GM19372 (cell line): ENCODE measurements at regions not wholly inside any gene's neighbourhood (a gene's known extent, or its start where the extent isn't known, plus 50 kb on each side); places are given as distances from the start of the nearest gene placed in this dataset.
"Not testable (repeated sequence)": the region's sequence is repeated elsewhere in the genome, so short reads cannot be mapped to it uniquely, and the experiment has no call there.

ENCODE experiments used
- ATAC-seq: cut with Tn5 transposase; IDR thresholded peaks from one replicate; pipeline ENCODE4 v1.9.1; 2021; ENCODE audit warnings: mild to moderate bottlenecking, low read depth, moderate library complexity; ENCODE audit not compliant: unreplicated experiment

GRCh38 chr7:86592185-86592584 lies 51.5 kb upstream of the GRM3 start:
- ATAC-seq: no peak

DNA sequence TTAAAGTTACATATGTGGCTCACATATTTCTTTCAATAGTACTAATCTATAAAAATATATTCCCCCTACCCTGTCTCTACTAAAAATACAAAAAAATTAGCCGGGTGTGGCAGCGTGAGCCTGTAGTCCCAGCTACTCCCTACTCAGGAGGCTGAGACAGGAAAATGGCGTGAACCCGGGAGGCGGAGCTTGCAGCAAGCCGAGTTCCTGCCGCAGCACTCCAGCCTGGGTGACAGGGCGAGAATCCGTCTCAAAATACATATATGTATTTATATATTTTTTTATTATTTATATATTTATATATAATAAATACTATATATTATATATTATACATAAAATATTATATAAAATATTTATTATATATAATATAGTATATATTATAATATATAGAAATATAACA lies 69.7 kb upstream of the GRM3 start:
- ATAC-seq: no peak

DNA sequence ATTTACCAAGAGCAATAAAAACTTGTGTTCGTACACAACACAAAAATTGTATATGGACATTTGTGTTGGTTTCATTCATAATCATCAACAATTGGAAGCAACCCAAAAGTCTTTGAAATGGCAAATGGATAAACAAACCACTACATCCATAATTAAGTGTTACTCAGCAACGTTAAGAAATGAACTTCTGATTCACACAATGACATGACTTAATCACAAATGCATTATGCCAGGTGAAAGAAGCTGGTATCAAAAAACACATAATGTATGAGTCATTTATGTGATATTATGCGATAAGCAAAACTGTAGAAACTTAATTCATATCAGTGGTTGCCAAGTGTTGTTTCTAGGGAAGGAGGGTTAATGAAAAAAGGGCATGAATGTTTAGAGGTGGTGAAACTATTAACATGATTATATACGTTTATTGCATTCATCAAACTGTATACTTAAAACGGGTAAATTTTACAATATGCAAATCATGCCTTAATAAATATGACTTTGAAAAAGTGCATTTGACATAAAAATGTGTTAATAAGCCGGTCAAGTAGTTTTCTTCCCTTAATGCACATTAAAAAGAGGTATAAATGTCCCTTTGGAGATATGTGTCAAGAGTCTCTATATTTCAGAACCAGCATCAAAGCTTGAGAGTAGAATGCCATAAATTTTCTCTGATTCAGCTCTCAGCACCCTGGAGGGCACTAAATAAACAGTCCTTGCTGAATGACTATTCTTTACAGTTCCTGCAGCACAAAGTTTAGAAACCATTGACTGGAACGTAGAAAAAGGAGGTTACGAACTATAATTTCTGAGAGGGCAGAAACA lies 84.8 kb upstream of the GRM3 start:
- ATAC-seq: no peak

GRCh38 chr7:86534641-86535040 lies 109.1 kb upstream of the GRM3 start:
- ATAC-seq: no peak

- ATAC-seq: no peak
Observed at GRCh38 chr7:86504229-86504628, 139.5 kb upstream of the GRM3 start.

DNA sequence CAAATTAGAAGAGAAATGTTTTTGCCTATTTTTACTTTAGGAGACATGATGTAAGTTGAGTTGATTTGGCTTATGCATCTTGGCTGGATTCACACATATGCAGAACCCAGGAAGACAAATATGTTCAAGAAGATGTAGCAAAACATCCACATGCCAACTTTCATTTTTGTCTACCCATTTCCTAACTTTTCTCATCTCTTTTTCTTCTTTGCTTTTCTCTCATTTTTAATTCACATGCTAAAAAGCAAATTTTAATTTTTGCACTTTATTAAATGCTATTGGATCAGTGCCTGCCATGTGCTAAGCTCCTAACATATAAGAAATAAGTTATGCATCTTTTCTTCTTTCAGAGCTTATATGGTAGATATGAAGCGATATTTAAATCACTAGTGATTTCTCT lies 143.7 kb upstream of the GRM3 start:
- no peak for ATAC-seq

DNA sequence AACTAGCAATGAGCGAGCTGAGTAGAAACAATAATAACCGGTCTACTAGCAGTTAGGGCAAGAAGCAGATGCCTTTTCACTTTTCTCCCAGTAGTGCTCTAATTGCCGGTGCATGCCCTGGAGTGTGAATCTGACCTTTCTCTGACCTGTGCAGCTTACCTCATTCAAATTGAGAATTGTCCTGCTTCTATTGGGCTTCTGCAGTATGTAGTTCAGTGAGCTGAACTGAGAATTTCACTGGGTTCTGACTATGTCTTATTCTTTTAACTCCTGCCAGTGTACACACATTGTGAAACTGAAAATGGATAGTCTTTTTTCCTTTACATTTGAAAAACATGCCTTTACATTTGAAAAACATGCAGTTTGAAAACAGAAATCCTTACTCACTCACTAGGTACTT lies 157.9 kb upstream of the GRM3 start:
- ATAC-seq: no peak

DNA sequence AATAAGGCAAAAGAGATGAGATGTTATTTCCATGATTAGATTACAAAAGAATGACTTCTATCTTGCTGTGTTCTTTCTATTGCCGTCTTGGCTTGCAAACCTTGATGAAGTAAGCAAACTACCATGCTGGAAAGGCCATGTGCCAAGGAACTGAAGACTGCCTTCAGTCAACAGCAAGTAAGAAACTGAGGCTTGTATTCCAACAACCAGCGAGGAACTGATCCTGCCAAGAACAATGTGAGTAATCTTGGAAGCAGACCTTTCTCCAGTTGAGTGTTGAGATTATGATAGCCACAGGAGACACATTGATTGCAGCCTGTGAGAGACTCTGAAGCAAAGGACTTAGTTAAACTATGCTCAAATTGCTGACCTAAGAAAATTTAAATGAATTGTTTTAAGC lies 164.6 kb upstream of the GRM3 start:
- no peak for ATAC-seq

DNA sequence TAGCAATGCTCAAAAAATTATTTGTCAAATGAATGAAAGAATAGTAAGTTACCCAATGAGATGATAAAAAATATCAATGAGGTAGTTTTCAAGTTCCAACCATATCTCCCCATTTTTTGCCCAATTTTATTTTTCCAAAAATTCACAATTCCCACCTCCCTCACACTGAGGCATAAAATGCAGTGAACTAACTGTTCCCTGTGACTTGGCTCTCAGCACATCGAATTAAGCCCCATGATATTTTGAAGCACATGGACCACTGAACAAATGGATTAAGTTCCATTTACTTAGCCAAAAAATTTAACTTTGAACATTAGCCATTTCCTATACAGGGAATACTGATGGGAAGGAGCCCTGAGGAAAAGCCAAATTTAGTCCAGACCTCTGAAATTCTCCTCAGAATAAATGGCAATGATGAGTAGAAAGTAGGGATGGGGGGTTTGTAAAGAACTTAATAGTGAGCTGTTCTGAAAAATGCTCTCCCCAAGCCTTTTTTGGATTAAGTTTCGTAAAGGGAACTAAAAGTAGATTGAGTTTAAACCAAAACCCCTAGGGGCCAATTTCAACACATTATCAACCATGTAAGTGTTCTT lies 166.3 kb upstream of the GRM3 start:
- no peak for ATAC-seq

- ATAC-seq: no peak
Observed at GRCh38 chr7:86470763-86471162, 172.9 kb upstream of the GRM3 start.

- ATAC-seq: peak; percentile 94
Observed at GRCh38 chr7:86469680-86470295, 173.9 kb upstream of the GRM3 start.

DNA sequence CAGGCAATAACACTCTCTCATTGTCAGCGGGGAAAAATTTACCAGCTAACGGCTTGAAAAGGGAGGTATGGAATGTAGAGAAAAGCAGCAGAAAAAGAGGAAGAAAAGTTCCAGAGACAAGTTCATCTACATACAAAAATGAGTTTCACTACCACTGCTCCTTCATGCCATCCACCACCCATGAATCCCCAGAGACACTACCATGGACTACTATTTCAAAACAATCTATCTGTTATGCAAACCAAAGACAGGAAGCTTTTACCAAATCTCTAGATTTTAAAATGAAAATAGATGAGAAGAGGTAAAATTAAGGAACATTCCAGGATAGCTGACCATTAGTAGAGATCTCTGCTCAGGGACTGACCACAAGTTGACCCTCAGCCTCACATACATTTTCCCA lies 189.0 kb upstream of the GRM3 start:
- ATAC-seq: no peak

DNA sequence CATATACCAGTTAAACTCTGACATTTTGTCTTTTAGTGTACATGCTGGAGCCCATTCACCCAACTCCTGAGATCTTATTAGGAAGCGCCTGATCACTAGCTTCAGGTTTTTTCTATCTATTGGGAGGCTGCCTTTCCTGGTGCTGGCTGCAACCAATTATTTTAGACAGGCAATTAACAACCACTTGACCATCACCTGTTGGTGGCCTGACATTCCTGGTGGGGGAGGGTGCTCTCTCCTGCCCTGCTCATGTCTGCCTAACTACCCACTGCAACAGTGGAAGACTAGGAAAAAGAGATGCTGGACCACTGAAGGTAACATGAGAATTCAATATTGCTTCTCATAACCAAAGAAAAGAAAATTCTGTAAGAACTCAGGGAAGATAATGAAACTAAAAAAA lies 190.3 kb upstream of the GRM3 start:
- no peak for ATAC-seq

DNA sequence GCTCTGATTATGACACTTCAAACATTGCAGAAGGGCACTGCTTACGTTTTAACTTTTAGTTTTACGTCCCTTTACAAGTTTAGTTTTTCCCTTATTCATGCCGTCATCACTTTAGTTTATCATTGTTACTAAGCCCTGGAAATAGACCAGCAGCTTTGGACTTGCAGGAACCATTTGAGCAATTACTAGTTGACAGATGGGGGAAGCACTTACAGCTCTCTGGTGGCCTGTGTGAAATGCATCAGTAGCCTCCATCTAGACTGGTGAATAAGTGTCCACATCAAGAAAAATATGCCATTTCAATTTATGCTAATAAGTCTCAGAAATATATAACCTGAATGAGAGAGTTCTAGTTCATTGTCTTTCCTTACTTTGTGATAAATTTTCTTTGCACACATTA lies 194.9 kb upstream of the GRM3 start:
- no peak for ATAC-seq

- ATAC-seq: no peak
Observed at GRCh38 chr7:86445285-86445684, 198.4 kb upstream of the GRM3 start.

GRCh38 chr7:86444245-86444644 lies 199.5 kb upstream of the GRM3 start:
- no peak for ATAC-seq

DNA sequence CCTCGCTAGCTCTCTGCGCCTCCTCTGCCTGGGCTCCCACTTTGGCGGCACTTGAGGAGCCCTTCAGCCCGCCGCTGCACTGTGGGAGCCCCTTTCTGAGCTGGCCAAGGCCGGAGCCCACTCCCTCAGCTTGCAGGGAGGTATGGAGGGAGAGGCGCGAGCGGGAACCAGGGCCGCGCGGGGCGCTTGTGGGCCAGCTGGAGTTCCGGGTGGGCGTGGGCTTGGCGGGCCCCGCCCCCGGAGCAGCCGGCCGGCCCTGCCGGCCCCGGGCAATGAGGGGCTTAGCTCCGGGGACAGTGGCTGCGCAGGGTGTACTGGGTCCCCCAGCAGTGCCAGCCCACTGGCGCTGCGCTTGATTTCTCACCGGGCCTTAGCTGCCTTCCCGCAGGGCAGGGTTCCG lies 203.3 kb upstream of the GRM3 start:
- ATAC-seq: not testable (repeated sequence)

- no peak for ATAC-seq
Observed at GRCh38 chr7:86437951-86438450, 205.7 kb upstream of the GRM3 start.

DNA sequence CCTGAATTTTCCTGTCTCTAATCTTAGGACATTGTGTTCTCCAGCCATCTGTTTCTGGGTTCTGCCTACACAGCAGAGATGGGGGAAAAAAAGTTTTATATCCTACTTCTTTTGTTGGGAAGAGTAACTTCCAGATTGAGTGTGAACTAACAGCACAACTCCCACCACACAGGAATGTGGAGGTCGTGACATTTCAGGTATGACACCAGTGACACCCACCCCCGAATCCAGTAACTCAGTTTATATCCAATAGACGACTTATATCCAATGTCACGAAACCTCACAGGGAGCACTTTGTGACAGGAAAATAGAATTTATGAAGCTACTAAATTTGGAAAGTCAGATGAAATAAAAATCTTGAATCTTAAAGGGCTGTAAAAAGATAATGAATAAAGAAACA lies 211.9 kb upstream of the GRM3 start:
- no peak for ATAC-seq

DNA sequence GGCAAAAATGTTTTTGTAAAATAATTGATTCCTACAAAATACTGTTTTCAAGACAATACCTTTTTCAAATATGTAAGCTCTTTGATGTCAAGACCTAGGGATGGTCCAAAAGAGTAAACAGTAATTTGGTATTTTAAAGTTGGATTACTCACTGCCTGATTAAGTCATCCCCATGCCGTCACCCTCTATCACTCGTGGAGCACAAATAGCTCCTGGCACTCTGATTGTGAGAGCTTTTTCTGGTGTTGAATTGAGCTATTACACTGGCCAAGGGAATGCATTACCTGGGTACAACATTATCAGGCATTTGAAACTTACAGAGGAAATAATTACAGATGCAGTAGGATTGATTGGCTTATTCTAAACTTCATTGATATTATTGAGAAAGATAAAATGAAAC lies 231.9 kb upstream of the GRM3 start:
- ATAC-seq: no peak

DNA sequence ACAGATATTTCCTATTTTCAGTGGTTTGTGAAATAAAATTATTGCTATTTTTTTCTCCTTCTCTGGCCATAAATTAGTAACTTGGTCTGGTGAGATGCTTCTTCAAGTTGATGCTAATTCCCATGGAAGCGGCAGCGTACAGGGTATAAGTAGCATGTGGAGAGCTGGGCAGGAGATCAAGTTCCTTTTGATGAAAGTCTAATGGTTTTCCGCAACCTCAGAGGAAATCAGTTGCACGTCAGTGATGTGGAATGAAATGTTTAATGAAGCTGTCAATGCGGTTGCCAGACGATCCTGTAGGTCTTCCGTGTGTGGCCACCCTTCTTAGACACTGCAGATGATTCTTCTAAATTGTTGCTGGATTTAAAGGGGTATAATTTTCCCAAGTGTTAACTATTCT lies 236.4 kb upstream of the GRM3 start:
- no peak for ATAC-seq

- no peak for ATAC-seq
Observed at GRCh38 chr7:86391813-86392212, 251.9 kb upstream of the GRM3 start.
